H9 (cell line): ENCODE measurements at regions not wholly inside any gene's neighbourhood (a gene's known extent, or its start where the extent isn't known, plus 50 kb on each side); places are given as distances from the start of the nearest gene placed in this dataset.

ENCODE experiments used
- DNase-seq: peaks from one replicate; pipeline ENCODE4 v3.0.0-alpha.2; 2017
- H2AFZ ChIP-seq: one replicate; pipeline ENCODE4 v1.6.1; 2013; ENCODE audit warnings: mild to moderate bottlenecking, low read length, control low read depth, moderate library complexity
- H2AK5ac ChIP-seq: 2 replicates; pipeline ENCODE4 v1.6.1; 2013; ENCODE audit warnings: low read length, control low read depth, mixed read lengths; ENCODE audit not compliant: insufficient read length
- H2BK120ac ChIP-seq: one replicate; pipeline ENCODE4 v1.6.1; 2013; ENCODE audit warnings: low read depth, mild to moderate bottlenecking, low read length, control low read depth, inconsistent platforms; ENCODE audit not compliant: poor library complexity, severe bottlenecking
- H2BK12ac ChIP-seq: 2 replicates; pipeline ENCODE4 v1.6.1; 2013; ENCODE audit warnings: low read length, control low read depth, mixed read lengths, low read depth; ENCODE audit not compliant: insufficient read length
- H2BK15ac ChIP-seq: 2 replicates; pipeline ENCODE4 v1.6.1; 2013; ENCODE audit warnings: low read depth, low read length, control low read depth
- H2BK20ac ChIP-seq: one replicate; pipeline ENCODE4 v1.6.1; 2013; ENCODE audit warnings: low read depth, mild to moderate bottlenecking, low read length, control low read depth, inconsistent platforms; ENCODE audit not compliant: poor library complexity, severe bottlenecking
- H2BK5ac ChIP-seq: 2 replicates; pipeline ENCODE4 v1.6.1; 2013; ENCODE audit warnings: low read length, control low read depth, mixed read lengths; ENCODE audit not compliant: insufficient read length
- H3K14ac ChIP-seq: 2 replicates; pipeline ENCODE4 v1.6.1; 2013; ENCODE audit warnings: low read length, control low read depth; ENCODE audit not compliant: insufficient read depth
- H3K18ac ChIP-seq: 2 replicates; pipeline ENCODE4 v1.6.1; 2013; ENCODE audit warnings: low read depth, mild to moderate bottlenecking, mixed read lengths, low read length, control low read depth; ENCODE audit not compliant: insufficient read length
- H3K23ac ChIP-seq: 2 replicates; pipeline ENCODE4 v1.6.1; 2013; ENCODE audit warnings: low read length, control low read depth, mixed read lengths, low read depth; ENCODE audit not compliant: insufficient read length
- H3K23me2 ChIP-seq: 2 replicates; pipeline ENCODE4 v1.6.1; 2013; ENCODE audit warnings: low read depth, mild to moderate bottlenecking, mixed read lengths, low read length, control low read depth; ENCODE audit not compliant: insufficient read length, poor library complexity, severe bottlenecking
- H3K27ac ChIP-seq: 2 replicates; pipeline ENCODE4 v1.5.1; 2013; ENCODE audit warnings: low read length, control low read depth, mixed read lengths, low read depth; ENCODE audit not compliant: insufficient read length
- H3K27me3 ChIP-seq: 2 replicates; pipeline ENCODE4 v1.6.1; 2013; ENCODE audit warnings: low read length, control low read depth, inconsistent platforms; ENCODE audit not compliant: insufficient read depth
- H3K4ac ChIP-seq: 2 replicates; pipeline ENCODE4 v1.6.1; 2013; ENCODE audit warnings: low read depth, mild to moderate bottlenecking, control low read depth, inconsistent platforms, low read length, moderate library complexity
- H3K4me1 ChIP-seq: 2 replicates; pipeline ENCODE4 v1.6.1; 2013; ENCODE audit warnings: low read length, control low read depth, inconsistent platforms; ENCODE audit not compliant: insufficient read depth
- H3K4me2 ChIP-seq: 2 replicates; pipeline ENCODE4 v1.6.1; 2013; ENCODE audit warnings: low read length, control low read depth, mixed read lengths; ENCODE audit not compliant: insufficient read length, insufficient read depth
- H3K56ac ChIP-seq: 2 replicates; pipeline ENCODE4 v1.6.1; 2013; ENCODE audit warnings: low read depth, mild to moderate bottlenecking, mixed read lengths, low read length, control low read depth; ENCODE audit not compliant: insufficient read length
- H3K79me1 ChIP-seq: 2 replicates; pipeline ENCODE4 v1.6.1; 2013; ENCODE audit warnings: low read depth, mild to moderate bottlenecking, moderate library complexity, low read length, control low read depth, inconsistent platforms; ENCODE audit not compliant: insufficient read depth, poor library complexity, severe bottlenecking
- H3K79me2 ChIP-seq: 2 replicates; pipeline ENCODE4 v1.6.1; 2013; ENCODE audit warnings: low read length, control low read depth, inconsistent platforms; ENCODE audit not compliant: insufficient read depth
- H3K9ac ChIP-seq: 2 replicates; pipeline ENCODE4 v1.6.1; 2013; ENCODE audit warnings: low read length, control low read depth, mixed read lengths; ENCODE audit not compliant: insufficient read length; ENCODE audit errors: extremely low read depth
- H3K9me3 ChIP-seq: one replicate; pipeline ENCODE4 v1.6.1; 2013; ENCODE audit warnings: low read depth, low read length, inconsistent platforms; ENCODE audit not compliant: control insufficient read depth
- H3T11ph ChIP-seq: one replicate; pipeline ENCODE4 v1.6.1; 2013; ENCODE audit warnings: mild to moderate bottlenecking, low read length, control low read depth, inconsistent platforms
- H4K20me1 ChIP-seq: one replicate; pipeline ENCODE4 v1.6.1; 2013; ENCODE audit not compliant: control insufficient read depth, insufficient read length, insufficient read depth
- H4K5ac ChIP-seq: 2 replicates; pipeline ENCODE4 v1.6.1; 2013; ENCODE audit warnings: low read depth, mild to moderate bottlenecking, mixed read lengths, low read length, control low read depth; ENCODE audit not compliant: insufficient read length
- H4K8ac ChIP-seq: replicated peaks from 2 replicates; pipeline ENCODE4 v1.6.1; 2013; ENCODE audit warnings: low read length, control low read depth, mixed read lengths, low read depth; ENCODE audit not compliant: insufficient read length
- H4K91ac ChIP-seq: 2 replicates; pipeline ENCODE4 v1.6.1; 2013; ENCODE audit warnings: low read depth, mild to moderate bottlenecking, moderate library complexity, mixed read lengths, low read length, control low read depth; ENCODE audit not compliant: insufficient read length
- H3K27ac Mint-ChIP-seq, 3 experiments: 2 replicates in 2 of 3; 3 replicates in 1 of 3; pipeline ENCODE4 v1.8.0; 2020 to 2021; ENCODE audit warnings: mixed read lengths in 3 of 3, mild to moderate bottlenecking in 1 of 3, moderate library complexity in 1 of 3
- H3K27me3 Mint-ChIP-seq: 2 replicates; pipeline ENCODE4 v1.8.0; 2021; ENCODE audit warnings: low read depth, mild to moderate bottlenecking, moderate library complexity, mixed read lengths
- H3K36me3 Mint-ChIP-seq, 3 experiments: 2 replicates in 2 of 3; 3 replicates in 1 of 3; pipeline ENCODE4 v1.8.0; 2020 to 2021; ENCODE audit warnings: low read depth in 3 of 3, mixed read lengths in 3 of 3; ENCODE audit not compliant: insufficient read depth in 1 of 3
- H3K4me1 Mint-ChIP-seq, 2 experiments: 2 replicates each; pipeline ENCODE4 v1.8.0; 2020; ENCODE audit warnings: mixed read lengths in 2 of 2
- H3K4me3 Mint-ChIP-seq, 2 experiments: 2 replicates in 1 of 2; 3 replicates in 1 of 2; pipeline ENCODE4 v1.8.0; 2020 to 2021; ENCODE audit warnings: mild to moderate bottlenecking in 2 of 2, mixed read lengths in 2 of 2, moderate library complexity in 1 of 2
- H3K9me3 Mint-ChIP-seq, 2 experiments: 2 replicates in 1 of 2; 3 replicates in 1 of 2; pipeline ENCODE4 v1.8.0; 2020; ENCODE audit warnings: mild to moderate bottlenecking in 2 of 2, mixed read lengths in 2 of 2, moderate library complexity in 1 of 2
- WGBS: extraction: QIAGEN DNeasy Blood & Tissue Kit; methylation state at CpG from one replicate; pipeline ENCODE4 v1.1.7; 2013; ENCODE audit warnings: missing lambda C conversion rate, low lambda C conversion rate, mixed read lengths; ENCODE audit not compliant: insufficient read length; ENCODE audit errors: extremely low coverage; 5-methylcytosine and 5-hydroxymethylcytosine counted together
- TF ChIP-seq, protein P1 (sequence below): fragments of 200-600 bp; sonication (generic); conservative IDR thresholded peaks from 3 replicates; pipeline ENCODE4 v1.8.0; 2021; ENCODE audit warnings: antibody characterized with exemption, mild to moderate bottlenecking

GRCh38 chr10:21061982-21062381 is 164.9 kb upstream of the NEBL start:
- Histone ChIP-seq H3K79me1 (no peaks in the 10 kb centered on the region), H2BK12ac (no peak overlapping the region), H4K5ac (no peak overlapping the region), H2BK120ac (no peak overlapping the region), H3K9me3 (no peaks in the 10 kb centered on the region), H3K27me3 (no peaks in the 10 kb centered on the region), H3K14ac (no peak overlapping the region), H3K79me2 (no peaks in the 10 kb centered on the region), H3K4me1 (no peaks in the 10 kb centered on the region), H2AFZ (no peak overlapping the region), H3T11ph (no peak overlapping the region), H3K23ac (no peak overlapping the region), H3K18ac (no peak overlapping the region), H4K20me1 (no peaks in the 10 kb centered on the region), H3K4me2 (no peak overlapping the region), H3K56ac (no peak overlapping the region), H2BK15ac (no peak overlapping the region), H4K91ac (no peak overlapping the region), H2BK20ac (no peak overlapping the region), H3K27ac (no peak overlapping the region), H3K9ac (no peak overlapping the region), H3K23me2 (no peaks in the 10 kb centered on the region), H2AK5ac (no peak overlapping the region), H2BK5ac (no peak overlapping the region), H4K8ac (no peak overlapping the region), H3K4ac (no peak overlapping the region)
- Mint-ChIP-seq H3K9me3 (peaks cover 4% of the 10 kb centered on the region in 2 experiments; a peak in 4 of 5 replicates), H3K4me3 (no peak overlapping the region), H3K4me1 (peaks cover 5% of the 10 kb centered on the region in 2 experiments; a peak in 2 of 4 replicates), H3K27me3 (no peaks in the 10 kb centered on the region), H3K36me3 (peaks cover 0 to 6% (median 4%) of the 10 kb centered on the region in 3 experiments; a peak in 5 of 7 replicates), H3K27ac (no peak overlapping the region)
- WGBS = no CpG with 5 or more reads among the region's 4 CpGs
- TF ChIP-seq, protein P1, sequence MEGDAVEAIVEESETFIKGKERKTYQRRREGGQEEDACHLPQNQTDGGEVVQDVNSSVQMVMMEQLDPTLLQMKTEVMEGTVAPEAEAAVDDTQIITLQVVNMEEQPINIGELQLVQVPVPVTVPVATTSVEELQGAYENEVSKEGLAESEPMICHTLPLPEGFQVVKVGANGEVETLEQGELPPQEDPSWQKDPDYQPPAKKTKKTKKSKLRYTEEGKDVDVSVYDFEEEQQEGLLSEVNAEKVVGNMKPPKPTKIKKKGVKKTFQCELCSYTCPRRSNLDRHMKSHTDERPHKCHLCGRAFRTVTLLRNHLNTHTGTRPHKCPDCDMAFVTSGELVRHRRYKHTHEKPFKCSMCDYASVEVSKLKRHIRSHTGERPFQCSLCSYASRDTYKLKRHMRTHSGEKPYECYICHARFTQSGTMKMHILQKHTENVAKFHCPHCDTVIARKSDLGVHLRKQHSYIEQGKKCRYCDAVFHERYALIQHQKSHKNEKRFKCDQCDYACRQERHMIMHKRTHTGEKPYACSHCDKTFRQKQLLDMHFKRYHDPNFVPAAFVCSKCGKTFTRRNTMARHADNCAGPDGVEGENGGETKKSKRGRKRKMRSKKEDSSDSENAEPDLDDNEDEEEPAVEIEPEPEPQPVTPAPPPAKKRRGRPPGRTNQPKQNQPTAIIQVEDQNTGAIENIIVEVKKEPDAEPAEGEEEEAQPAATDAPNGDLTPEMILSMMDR = no peak
- DNase-seq = no peak
